ENCODE measurements at regions not wholly inside any gene's neighbourhood (a gene's known extent, or its start where the extent isn't known, plus 50 kb on each side); places are given as distances from the start of the nearest gene placed in this dataset.

- DNase-seq (ENCODE audit: low read depth) = no peak
- TF ChIP-seq CTCF (conservative IDR thresholded peaks at IDR 0.05; ENCODE audit: control insufficient read depth, insufficient read depth, low read depth, low read length) = no peak
- no peak overlapping the region for H3K4me3 ChIP-seq (ENCODE audit: control insufficient read depth, low read depth, low read length)
These were observed 140.6 kb upstream of the PELI2 start for GRCh38 chr14:55977392-55978150.

DNA sequence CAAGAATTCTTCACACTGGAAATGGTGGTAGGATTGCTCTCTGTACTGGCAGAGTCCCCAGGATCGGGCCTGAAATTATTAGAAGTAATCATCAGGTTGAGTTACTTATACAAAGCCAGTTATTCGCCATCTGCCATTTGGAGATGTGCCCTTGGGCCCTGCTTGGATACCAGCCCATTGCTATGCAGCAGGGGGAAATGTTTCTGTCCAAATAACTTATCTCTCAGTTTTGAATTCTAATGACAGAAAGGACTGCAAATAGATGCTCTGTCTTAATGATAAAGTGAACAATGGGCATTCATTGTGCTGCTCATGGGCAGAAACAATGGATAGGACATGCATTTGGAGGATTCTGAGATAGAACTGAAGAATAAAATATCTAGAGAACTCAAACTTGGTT lies 139.1 kb upstream of the PELI2 start:
- DNase-seq (ENCODE audit: low read depth) = no peak
- no peak overlapping the region for H3K4me3 ChIP-seq (ENCODE audit: control insufficient read depth, low read depth, low read length)
- TF ChIP-seq CTCF (conservative IDR thresholded peaks at IDR 0.05; ENCODE audit: control insufficient read depth, insufficient read depth, low read depth, low read length) = no peak

DNA sequence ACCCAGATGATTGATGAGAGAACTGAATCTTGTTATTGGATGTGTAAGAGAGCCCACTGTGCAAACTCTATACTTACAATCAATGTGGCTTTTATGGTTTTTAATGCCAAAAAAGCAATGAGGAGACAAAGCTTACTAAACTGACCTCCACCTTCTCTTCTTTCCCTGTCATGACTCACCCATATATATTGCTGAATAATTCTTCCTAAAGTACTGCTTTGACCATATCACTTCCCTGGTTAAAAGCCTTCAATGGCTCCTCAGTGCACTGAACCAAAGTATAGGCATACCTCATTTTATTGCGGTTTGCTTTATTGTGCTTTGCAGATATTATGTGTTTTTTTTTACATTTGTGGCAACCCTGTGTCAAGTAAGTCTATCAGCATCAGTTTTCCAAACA lies 138.4 kb upstream of the PELI2 start:
- DNase-seq (ENCODE audit: low read depth) = no peak
- no peak overlapping the region for H3K4me3 ChIP-seq (ENCODE audit: control insufficient read depth, low read depth, low read length)
- no peak for TF ChIP-seq CTCF (conservative IDR thresholded peaks at IDR 0.05; ENCODE audit: control insufficient read depth, insufficient read depth, low read depth, low read length)

- TF ChIP-seq CTCF (conservative IDR thresholded peaks at IDR 0.05; ENCODE audit: control insufficient read depth, insufficient read depth, low read depth, low read length) = no peak
- H3K4me3 ChIP-seq (ENCODE audit: control insufficient read depth, low read depth, low read length) = no peak overlapping the region
- no peak for DNase-seq (ENCODE audit: low read depth)
These were observed 137.2 kb upstream of the PELI2 start for GRCh38 chr14:55980970-55981369.

DNA sequence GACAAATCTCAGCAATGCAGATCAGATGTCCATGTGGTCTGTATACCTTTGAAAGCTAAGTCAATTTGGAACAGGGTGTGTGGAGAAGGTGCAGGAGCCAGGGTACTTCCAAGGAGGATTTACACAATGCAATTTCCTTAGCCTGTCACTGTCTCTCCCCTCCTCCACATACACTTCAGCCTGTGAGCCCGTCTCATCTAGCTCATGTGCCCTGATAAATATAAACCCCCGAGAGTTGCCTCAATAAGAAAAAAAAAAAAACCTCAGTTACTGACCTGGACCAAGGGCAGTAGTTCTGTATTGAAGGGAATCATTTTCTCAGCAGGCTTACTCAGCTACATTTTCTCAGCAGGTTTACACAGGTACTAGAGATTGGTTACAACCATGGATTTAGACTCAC lies 132.1 kb upstream of the PELI2 start:
- no peak for DNase-seq (ENCODE audit: low read depth)
- TF ChIP-seq CTCF (conservative IDR thresholded peaks at IDR 0.05; ENCODE audit: control insufficient read depth, insufficient read depth, low read depth, low read length) = no peak
- no peak overlapping the region for H3K4me3 ChIP-seq (ENCODE audit: control insufficient read depth, low read depth, low read length)

- H3K4me3 ChIP-seq (ENCODE audit: control insufficient read depth, low read depth, low read length) = no peak overlapping the region
- no peak for TF ChIP-seq CTCF (conservative IDR thresholded peaks at IDR 0.05; ENCODE audit: control insufficient read depth, insufficient read depth, low read depth, low read length)
- DNase-seq (ENCODE audit: low read depth) = no peak
These were observed 117.4 kb upstream of the PELI2 start for GRCh38 chr14:56000846-56001245.

GRCh38 chr14:56002342-56002741 lies 115.9 kb upstream of the PELI2 start:
- TF ChIP-seq CTCF (conservative IDR thresholded peaks at IDR 0.05; ENCODE audit: control insufficient read depth, insufficient read depth, low read depth, low read length) = no peak
- DNase-seq (ENCODE audit: low read depth) = peak; percentile 5
- no peak overlapping the region for H3K4me3 ChIP-seq (ENCODE audit: control insufficient read depth, low read depth, low read length)

Data from fibroblast of mammary gland (primary cell).